CD8-positive, alpha-beta memory T cell (primary cell): ENCODE measurements at regions not wholly inside any gene's neighbourhood (a gene's known extent, or its start where the extent isn't known, plus 50 kb on each side); places are given as distances from the start of the nearest gene placed in this dataset.

Source experiments
- CTCF ChIA-PET: fragments of 350-600 bp; sonication (Branson Sonifier 250); formaldehyde crosslinking; loops from one replicate; lab custom pipeline; 2021; ENCODE audit warnings: antibody characterized with exemption; lab: Charles Lee
- POLR2A ChIA-PET: fragments of 350-600 bp; sonication (Branson Sonifier 250); formaldehyde crosslinking; loops from one replicate; lab custom pipeline; 2021; ENCODE audit warnings: antibody characterized with exemption; lab: Charles Lee
- DNase-seq, 5 donors: peaks; one replicate each; pipeline versions ENCODE4 v3.0.0 to v3.0.0-alpha.2; 2020 to 2022; ENCODE audit warnings: mixed read lengths in 1 of 5
- H3K27ac ChIP-seq: one replicate; pipeline ENCODE4 v1.7.0; 2013; ENCODE audit warnings: low read depth, mild to moderate bottlenecking, low read length, moderate library complexity
- H3K27me3 ChIP-seq: 2 replicates; pipeline ENCODE4 v1.7.0; 2013; ENCODE audit warnings: low read length, mild to moderate bottlenecking; ENCODE audit not compliant: insufficient read depth, poor library complexity, severe bottlenecking
- H3K36me3 ChIP-seq: 2 replicates; pipeline ENCODE4 v1.7.0; 2013; ENCODE audit warnings: mild to moderate bottlenecking, low read length, moderate library complexity; ENCODE audit not compliant: insufficient read depth
- H3K4me1 ChIP-seq: 2 replicates; pipeline ENCODE4 v1.7.0; 2013; ENCODE audit warnings: mild to moderate bottlenecking, low read length, moderate library complexity; ENCODE audit not compliant: insufficient read depth
- H3K4me3 ChIP-seq: 2 replicates; pipeline ENCODE4 v1.7.0; 2013; ENCODE audit warnings: mild to moderate bottlenecking, low read length
- H3K9me3 ChIP-seq: 2 replicates; pipeline ENCODE4 v1.7.0; 2013; ENCODE audit warnings: mild to moderate bottlenecking, low read length
- H3K27ac Mint-ChIP-seq, 8 donors: one replicate each; pipeline ENCODE4 v1.8.0; 2020 to 2021; ENCODE audit warnings: mixed read lengths in 8 of 8, mild to moderate bottlenecking in 6 of 8, inconsistent platforms in 3 of 8, moderate library complexity in 3 of 8
- H3K27me3 Mint-ChIP-seq, 2 donors: one replicate each; pipeline ENCODE4 v1.8.0; 2020 to 2021; ENCODE audit warnings: mixed read lengths in 2 of 2, mild to moderate bottlenecking in 1 of 2, moderate library complexity in 1 of 2
- H3K36me3 Mint-ChIP-seq, 3 donors: one replicate each; pipeline ENCODE4 v1.8.0; 2020 to 2021; ENCODE audit warnings: mixed read lengths in 3 of 3, inconsistent platforms in 1 of 3, mild to moderate bottlenecking in 1 of 3
- H3K4me1 Mint-ChIP-seq, 3 donors: one replicate each; pipeline ENCODE4 v1.8.0; 2020 to 2021; ENCODE audit warnings: mixed read lengths in 3 of 3, inconsistent platforms in 1 of 3, mild to moderate bottlenecking in 1 of 3
- H3K4me3 Mint-ChIP-seq, 7 donors: one replicate each; pipeline ENCODE4 v1.8.0; 2020 to 2021; ENCODE audit warnings: mixed read lengths in 7 of 7, mild to moderate bottlenecking in 6 of 7, moderate library complexity in 4 of 7, inconsistent platforms in 2 of 7
- H3K9me3 Mint-ChIP-seq, 5 donors: one replicate each; pipeline ENCODE4 v1.8.0; 2020 to 2022; ENCODE audit warnings: mixed read lengths in 5 of 5, mild to moderate bottlenecking in 3 of 5, moderate library complexity in 2 of 5, inconsistent platforms in 1 of 5

DNA sequence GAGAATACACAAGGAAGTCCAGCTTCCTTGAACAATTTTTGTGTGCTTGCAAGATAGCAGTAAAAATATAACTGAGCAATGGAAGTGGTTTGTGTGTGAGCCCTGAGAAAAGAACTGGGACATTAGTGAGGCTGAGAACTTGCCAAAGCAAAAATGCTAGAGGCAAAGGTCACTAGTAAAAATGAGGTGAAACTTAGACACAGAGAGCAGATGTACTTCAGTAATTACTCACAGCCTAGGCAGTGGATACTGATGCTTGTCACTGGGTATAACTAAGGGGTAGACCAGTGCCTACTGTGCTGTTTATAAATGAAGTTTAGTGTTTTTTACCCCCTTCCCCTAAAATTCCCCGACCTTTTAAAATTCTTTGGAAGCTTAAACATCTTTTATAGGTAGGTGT, 450.1 kb downstream of the LPIN1 start:
- no peak for DNase-seq
- Histone ChIP-seq H3K4me1 (peaks cover 11% of the 10 kb centered on the region), H3K27me3 (no peaks in the 10 kb centered on the region), H3K4me3 (no peak overlapping the region), H3K36me3 (no peaks in the 10 kb centered on the region), H3K27ac (no peak overlapping the region), H3K9me3 (peaks cover 5% of the 10 kb centered on the region)
- Mint-ChIP-seq H3K4me3 (no peak overlapping the region), H3K27me3 (peaks cover 3 to 4% of the 10 kb centered on the region in 2 donors), H3K27ac (peak overlapping the region in 1 of 8 donors; percentile 9), H3K36me3 (peaks cover 0 to 17% (median 0%) of the 10 kb centered on the region in 3 donors), H3K9me3 (peaks cover 0 to 10% (median 5%) of the 10 kb centered on the region in 5 donors), H3K4me1 (peaks cover 7 to 15% (median 13%) of the 10 kb centered on the region in 3 donors)
- ChIA-PET CTCF (no interaction called here), POLR2A (no interaction called here)

DNA sequence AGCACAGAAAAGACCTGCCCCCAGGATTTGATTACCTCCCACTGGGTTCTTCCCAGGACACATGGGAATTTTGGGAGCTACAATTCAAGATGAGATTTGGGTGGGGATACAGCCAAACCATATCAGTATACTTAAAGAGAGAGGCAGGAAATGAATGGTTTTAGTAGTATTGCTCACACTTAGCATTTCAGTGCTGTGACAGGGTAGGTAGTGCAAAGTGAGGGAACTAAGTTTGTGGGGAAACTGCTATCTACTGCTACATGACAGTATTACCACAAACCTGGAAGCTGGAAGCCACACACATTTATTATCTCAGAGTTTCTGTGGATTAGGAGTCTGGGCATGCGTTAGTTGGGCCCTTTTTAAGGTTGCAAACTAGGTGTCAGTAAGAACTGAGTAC, 450.7 kb downstream of the LPIN1 start:
- ChIA-PET POLR2A (no interaction called here), CTCF (no interaction called here)
- H3K4me3 ChIP-seq = no peak overlapping the region
- no peak for DNase-seq
- Mint-ChIP-seq H3K27ac (no peak overlapping the region), H3K27me3 (peaks cover 3 to 4% of the 10 kb centered on the region in 2 donors), H3K9me3 (peaks cover 0 to 10% (median 5%) of the 10 kb centered on the region in 5 donors), H3K4me3 (no peak overlapping the region), H3K36me3 (peaks cover 0 to 17% (median 0%) of the 10 kb centered on the region in 3 donors), H3K4me1 (peaks cover 7 to 15% (median 13%) of the 10 kb centered on the region in 3 donors)
- H3K4me1 ChIP-seq = peaks cover 11% of the 10 kb centered on the region
- H3K9me3 ChIP-seq = peaks cover 5% of the 10 kb centered on the region
- no peaks in the 10 kb centered on the region for H3K36me3 ChIP-seq
- no peaks in the 10 kb centered on the region for H3K27me3 ChIP-seq
- H3K27ac ChIP-seq = no peak overlapping the region

DNA sequence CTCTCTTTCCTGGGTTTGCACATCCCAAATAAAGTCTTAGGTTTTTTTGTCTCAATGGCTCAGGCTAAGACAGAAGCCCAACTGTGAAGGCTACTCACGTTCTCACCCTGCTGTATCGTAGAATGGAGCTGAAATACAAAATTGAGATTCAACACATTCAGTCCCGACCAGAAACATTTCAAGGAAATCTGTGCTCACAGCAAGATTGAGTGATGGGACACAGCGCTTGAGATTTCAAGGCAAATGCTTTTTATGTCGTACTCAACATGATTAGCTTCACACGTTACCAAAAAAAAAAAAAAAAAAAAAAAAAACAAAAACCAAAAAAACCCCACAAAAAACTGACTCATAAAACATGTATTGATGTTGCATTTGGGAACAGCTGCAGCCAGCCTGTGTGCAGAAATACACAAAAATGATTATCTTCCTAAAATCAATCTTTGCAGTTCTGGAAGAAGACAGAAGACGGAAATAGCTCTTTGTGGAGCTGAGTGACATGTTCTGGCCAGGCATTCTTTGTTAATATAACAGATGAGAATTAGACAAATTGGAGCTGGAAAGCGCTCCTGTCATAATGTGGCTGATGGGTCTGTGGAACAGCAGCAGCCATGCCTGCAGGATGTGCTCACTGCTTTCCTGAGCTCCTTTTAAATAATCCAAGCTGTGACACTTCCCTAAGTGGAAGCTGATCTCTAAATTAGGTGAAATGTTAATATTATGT, 453.2 kb downstream of the LPIN1 start:
- Histone ChIP-seq H3K36me3 (no peaks in the 10 kb centered on the region), H3K27me3 (no peaks in the 10 kb centered on the region), H3K27ac (no peak overlapping the region), H3K4me3 (no peak overlapping the region), H3K9me3 (peaks cover 5% of the 10 kb centered on the region), H3K4me1 (no peaks in the 10 kb centered on the region)
- H3K4me3 Mint-ChIP-seq = no peak overlapping the region
- POLR2A ChIA-PET = no interaction called here
- peaks cover 0 to 13% (median 0%) of the 10 kb centered on the region in 3 donors for H3K36me3 Mint-ChIP-seq
- no peak for DNase-seq
- peaks cover 0 to 6% (median 5%) of the 10 kb centered on the region in 5 donors for H3K9me3 Mint-ChIP-seq
- no peaks in the 10 kb centered on the region for H3K4me1 Mint-ChIP-seq
- CTCF ChIA-PET = interaction anchor here (1.8 kb wide), 1 partner anchor 336 kb away, joined by 4 read pairs; no protein-coding TSS in a partner anchor
- no peak overlapping the region for H3K27ac Mint-ChIP-seq
- peaks cover 2 to 4% of the 10 kb centered on the region in 2 donors for H3K27me3 Mint-ChIP-seq

DNA sequence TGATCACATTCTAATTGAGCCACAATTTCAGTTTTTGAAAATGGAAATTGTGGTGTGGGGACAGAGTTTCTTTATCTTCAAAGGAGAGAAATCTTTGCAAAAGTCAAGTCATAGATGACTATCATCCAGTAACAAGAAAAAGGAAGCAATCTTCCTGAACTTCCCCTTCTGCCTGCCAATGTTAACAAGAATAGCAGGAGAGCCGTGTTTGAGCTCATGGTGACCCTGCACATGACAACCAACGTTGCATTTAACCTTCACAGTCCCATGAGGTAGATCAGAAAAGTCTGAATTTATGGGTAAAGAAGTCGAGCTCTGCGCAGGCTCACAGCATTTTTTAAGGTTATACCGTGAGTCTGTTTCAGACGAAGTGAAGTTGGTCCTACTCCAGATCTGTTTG, 454.9 kb downstream of the LPIN1 start:
- no peak overlapping the region for H3K27ac ChIP-seq
- H3K27me3 ChIP-seq = no peaks in the 10 kb centered on the region
- DNase-seq = no peak
- Mint-ChIP-seq H3K4me1 (no peaks in the 10 kb centered on the region), H3K27ac (peak overlapping the region in 1 of 8 donors; percentile 52), H3K36me3 (peaks cover 0 to 13% (median 0%) of the 10 kb centered on the region in 3 donors), H3K9me3 (peaks cover 0 to 6% (median 5%) of the 10 kb centered on the region in 5 donors), H3K4me3 (no peak overlapping the region), H3K27me3 (peaks cover under 1 to 2% of the 10 kb centered on the region in 2 donors)
- H3K36me3 ChIP-seq = no peaks in the 10 kb centered on the region
- ChIA-PET POLR2A (no interaction called here), CTCF (no interaction called here)
- H3K9me3 ChIP-seq = peaks cover 5% of the 10 kb centered on the region
- no peaks in the 10 kb centered on the region for H3K4me1 ChIP-seq
- H3K4me3 ChIP-seq = no peak overlapping the region

DNA sequence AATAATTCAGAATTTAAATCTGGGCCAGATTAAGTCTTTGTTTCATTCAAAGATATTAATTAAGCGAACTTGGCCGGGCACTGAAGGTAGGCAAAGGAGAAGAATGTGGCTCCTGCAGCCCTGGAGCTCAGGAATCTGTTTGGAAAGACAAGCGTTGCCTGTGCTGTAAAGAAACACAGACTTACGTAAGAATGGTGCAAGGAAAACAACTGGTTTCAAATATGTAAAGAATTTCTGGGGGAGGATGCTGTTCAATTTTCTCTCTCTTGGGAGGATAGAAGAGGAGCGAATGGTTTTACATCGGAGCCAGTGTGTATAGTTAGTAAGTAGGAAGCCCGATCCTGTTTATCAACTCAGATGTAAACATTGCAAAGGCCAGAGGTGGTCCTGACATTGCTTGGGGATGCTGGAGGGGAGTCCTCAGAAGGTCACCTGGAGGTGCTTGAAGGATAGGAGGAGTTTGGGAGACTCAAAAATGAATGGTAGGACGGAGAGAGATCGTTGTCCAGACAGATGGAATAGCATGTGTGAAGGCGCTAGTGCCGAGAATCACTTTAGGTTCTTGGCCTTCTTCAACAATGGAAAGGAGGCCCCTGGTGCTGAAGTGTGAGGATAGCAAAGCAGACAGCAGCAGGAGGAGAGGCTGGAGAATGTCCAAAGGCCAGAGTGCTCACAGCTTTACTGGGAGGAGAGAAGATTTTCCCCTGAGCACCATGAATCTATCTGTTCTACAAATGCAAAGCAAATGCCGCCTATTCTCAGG, 456.1 kb downstream of the LPIN1 start:
- no peaks in the 10 kb centered on the region for H3K4me1 ChIP-seq
- H3K9me3 ChIP-seq = peaks cover 1% of the 10 kb centered on the region
- POLR2A ChIA-PET = no interaction called here
- Mint-ChIP-seq H3K4me1 (no peaks in the 10 kb centered on the region), H3K9me3 (peaks cover 0 to 6% (median 2%) of the 10 kb centered on the region in 5 donors), H3K36me3 (peaks cover 0 to 6% (median 0%) of the 10 kb centered on the region in 3 donors), H3K27ac (no peak overlapping the region), H3K4me3 (no peak overlapping the region), H3K27me3 (no peaks in the 10 kb centered on the region)
- CTCF ChIA-PET = interaction anchor here (0.9 kb wide), 1 partner anchor 14 kb away, joined by 3 read pairs; no protein-coding TSS in a partner anchor
- no peak for DNase-seq
- no peaks in the 10 kb centered on the region for H3K36me3 ChIP-seq
- no peaks in the 10 kb centered on the region for H3K27me3 ChIP-seq
- H3K4me3 ChIP-seq = no peak overlapping the region
- H3K27ac ChIP-seq = no peak overlapping the region

DNA sequence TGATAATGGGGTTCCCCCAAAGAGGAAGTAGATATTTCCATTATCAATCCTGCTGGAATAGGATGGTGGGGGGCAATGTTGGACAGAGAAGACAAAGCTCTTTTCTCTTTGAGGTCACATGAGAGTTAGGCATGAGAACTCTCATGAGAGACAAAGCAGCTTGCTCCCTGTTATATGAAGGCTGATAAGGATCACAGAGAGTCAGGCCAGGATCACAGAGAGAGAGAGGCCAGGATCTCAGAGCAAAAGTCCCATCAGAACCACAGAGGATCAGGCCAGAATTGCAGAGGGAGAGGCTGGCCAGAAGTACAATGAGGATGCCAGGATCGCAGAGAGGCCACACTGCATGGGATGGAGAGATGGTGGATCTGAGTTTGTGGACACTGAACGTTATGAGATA, 457.1 kb downstream of the LPIN1 start:
- no peaks in the 10 kb centered on the region for H3K36me3 Mint-ChIP-seq
- POLR2A ChIA-PET = no interaction called here

DNA sequence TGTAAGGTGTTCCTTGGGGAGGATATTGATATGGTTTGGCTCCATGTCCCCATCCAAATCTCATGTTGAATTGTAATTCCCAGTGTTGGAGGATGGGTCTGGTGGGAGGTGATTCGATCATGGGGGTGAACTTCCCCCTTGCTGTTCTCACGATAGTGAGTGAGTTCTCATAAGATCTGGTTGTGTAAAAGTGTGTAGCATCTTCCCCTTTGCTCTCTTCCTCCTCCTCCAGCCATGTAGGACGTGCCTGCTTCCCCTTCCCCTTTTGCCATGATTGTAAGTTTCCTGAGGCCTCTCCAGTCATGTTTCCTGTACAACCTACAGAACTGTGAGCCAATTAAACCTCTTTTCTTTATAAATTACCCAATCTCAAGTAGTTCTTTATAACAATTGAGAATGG, 458.7 kb downstream of the LPIN1 start:
- H3K27me3 Mint-ChIP-seq = no peaks in the 10 kb centered on the region
- ChIA-PET CTCF (no interaction called here), POLR2A (no interaction called here)
- H3K4me1 Mint-ChIP-seq = no peaks in the 10 kb centered on the region
- no peaks in the 10 kb centered on the region for H3K9me3 ChIP-seq
- no peaks in the 10 kb centered on the region for H3K36me3 ChIP-seq
- H3K27ac Mint-ChIP-seq = no peak overlapping the region
- H3K36me3 Mint-ChIP-seq = no peaks in the 10 kb centered on the region
- no peak for DNase-seq
- no peak overlapping the region for H3K27ac ChIP-seq
- H3K27me3 ChIP-seq = no peaks in the 10 kb centered on the region
- H3K9me3 Mint-ChIP-seq = no peaks in the 10 kb centered on the region
- H3K4me3 ChIP-seq = no peak overlapping the region
- H3K4me1 ChIP-seq = no peaks in the 10 kb centered on the region
- no peak overlapping the region for H3K4me3 Mint-ChIP-seq

More for the DNA sequence above, 457.1 kb downstream of the LPIN1 start:
- H3K27ac ChIP-seq = no peak overlapping the region
- Mint-ChIP-seq H3K4me1 (no peaks in the 10 kb centered on the region), H3K27me3 (no peaks in the 10 kb centered on the region), H3K9me3 (peaks cover 0 to 2% (median 0%) of the 10 kb centered on the region in 5 donors), H3K27ac (peak overlapping the region in 1 of 8 donors; percentile 42), H3K4me3 (no peak overlapping the region)
- H3K36me3 ChIP-seq = no peaks in the 10 kb centered on the region
- no peaks in the 10 kb centered on the region for H3K27me3 ChIP-seq
- H3K9me3 ChIP-seq = no peaks in the 10 kb centered on the region
- H3K4me1 ChIP-seq = no peaks in the 10 kb centered on the region
- no peak overlapping the region for H3K4me3 ChIP-seq
- no peak for DNase-seq
- CTCF ChIA-PET = no interaction called here

DNA sequence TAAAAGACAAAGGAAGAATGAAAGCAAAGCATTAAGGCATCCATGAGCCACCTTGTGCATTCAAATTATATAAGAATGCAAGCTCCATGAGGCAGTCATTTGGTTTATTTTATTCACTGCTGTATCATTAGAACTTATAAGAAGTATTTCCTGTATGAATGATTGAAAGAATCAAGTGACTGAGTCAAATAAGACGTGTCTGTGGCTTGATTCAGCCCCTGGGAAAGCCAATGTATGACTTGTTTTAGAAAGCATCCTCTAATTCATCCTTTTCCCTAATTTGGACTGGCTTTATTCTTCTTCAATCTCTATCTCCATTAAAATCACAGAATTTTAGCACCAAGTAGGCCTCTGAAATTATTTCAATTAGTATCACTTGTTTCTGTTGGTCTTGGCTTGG, 461.1 kb downstream of the LPIN1 start:
- ChIA-PET CTCF (no interaction called here), POLR2A (no interaction called here)
- H3K9me3 Mint-ChIP-seq = no peaks in the 10 kb centered on the region
- Histone ChIP-seq H3K4me1 (no peaks in the 10 kb centered on the region), H3K36me3 (no peaks in the 10 kb centered on the region), H3K9me3 (no peaks in the 10 kb centered on the region), H3K27me3 (no peaks in the 10 kb centered on the region), H3K4me3 (no peak overlapping the region), H3K27ac (no peak overlapping the region)
- H3K36me3 Mint-ChIP-seq = no peaks in the 10 kb centered on the region
- no peak overlapping the region for H3K4me3 Mint-ChIP-seq
- no peak for DNase-seq
- H3K27me3 Mint-ChIP-seq = peaks cover 0 to 2% of the 10 kb centered on the region in 2 donors
- H3K27ac Mint-ChIP-seq = no peak overlapping the region
- no peaks in the 10 kb centered on the region for H3K4me1 Mint-ChIP-seq
